Aorta (tissue), 5 donors: ENCODE measurements at regions not wholly inside any gene's neighbourhood (a gene's known extent, or its start where the extent isn't known, plus 50 kb on each side); places are given as distances from the start of the nearest gene placed in this dataset.

Experiments used
- ATAC-seq: fragments of 200-7000 bp; cut with Tn5 transposase; one replicate; pipeline ENCODE4 v1.9.1; 2022; ENCODE audit warnings: moderate library complexity; ENCODE audit not compliant: low FRiP score
- DNase-seq, 2 donors: peaks; one replicate each; pipeline ENCODE4 v3.0.0-alpha.2; 2020
- H3K27ac ChIP-seq, 2 donors: one replicate each; pipeline ENCODE4 v1.5.1; 2013; ENCODE audit warnings: low read length in 2 of 2, mild to moderate bottlenecking in 2 of 2, moderate library complexity in 2 of 2, control low read depth in 1 of 2, inconsistent platforms in 1 of 2, low read depth in 1 of 2
- H3K27me3 ChIP-seq, 2 donors: one replicate each; pipeline ENCODE4 v1.6.1; 2013; ENCODE audit warnings: control low read depth in 1 of 2, low read length in 1 of 2, mild to moderate bottlenecking in 1 of 2, moderate library complexity in 1 of 2; ENCODE audit not compliant: insufficient read depth in 2 of 2, control insufficient read depth in 1 of 2
- H3K36me3 ChIP-seq, 2 donors: one replicate each; pipeline ENCODE4 v1.6.1; 2013; ENCODE audit warnings: control low read depth in 1 of 2, low read length in 1 of 2, mild to moderate bottlenecking in 1 of 2; ENCODE audit not compliant: insufficient read depth in 2 of 2, control insufficient read depth in 1 of 2
- H3K4me1 ChIP-seq, 2 donors: one replicate each; pipeline ENCODE4 v1.6.1; 2013; ENCODE audit warnings: low read length in 2 of 2, control low read depth in 1 of 2, mild to moderate bottlenecking in 1 of 2, moderate library complexity in 1 of 2; ENCODE audit not compliant: insufficient read depth in 2 of 2, control insufficient read depth in 1 of 2
- H3K4me3 ChIP-seq, 2 donors: one replicate each; pipeline ENCODE4 v1.5.1; 2013; ENCODE audit warnings: low read length in 2 of 2, control low read depth in 1 of 2, mild to moderate bottlenecking in 1 of 2
- H3K9me3 ChIP-seq: one replicate; pipeline ENCODE4 v1.6.1; 2013; ENCODE audit warnings: mild to moderate bottlenecking, low read length; ENCODE audit not compliant: control insufficient read depth
- WGBS, 2 donors: extraction: QIAGEN DNeasy Blood & Tissue Kit; methylation state at CpG; one replicate each; pipeline ENCODE4 v1.1.7; 2013; 5-methylcytosine and 5-hydroxymethylcytosine counted together
- intact Hi-C, 2 donors: fragments of 100-400 bp; cut with DNase I; formaldehyde crosslinking; loops; one replicate each; pipeline versions ENCODE4 v1.14.2 to v1.15.0; 2022
- donor health status: healthy with polysubstance abuse.
- donor health status: Bipolar disorder and iron deficiency.
- donor health status: DM: no; HTN: no; CAD: no.
- donor health status: DM: no; HTN: no; CAD: no.
- donor health status: DM: yes; HTN: yes; CAD: no.

DNA sequence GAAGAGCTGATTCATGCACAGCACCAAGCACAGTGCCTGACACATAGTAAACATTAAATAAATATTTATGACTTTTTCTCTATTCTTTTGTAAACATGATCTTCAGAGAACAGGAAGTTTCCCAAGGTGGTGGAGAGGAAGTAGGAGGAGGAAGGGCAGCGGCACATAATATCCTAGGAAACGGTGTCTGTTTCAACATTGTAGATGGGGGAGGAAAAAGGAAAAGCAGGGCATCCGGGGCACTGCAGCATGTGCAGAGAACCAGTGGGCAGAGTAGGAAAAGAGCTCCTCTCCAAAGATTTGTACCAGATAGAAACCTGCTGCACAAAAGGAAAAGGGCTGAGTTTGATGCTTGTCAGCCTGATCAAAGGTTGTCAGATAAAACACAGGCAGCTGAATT, 421.7 kb upstream of the ZNF462 start:
- Histone ChIP-seq H3K27ac (no peak overlapping the region), H3K9me3 (peaks cover 2% of the 10 kb centered on the region), H3K4me1 (no peaks in the 10 kb centered on the region), H3K27me3 (no peaks in the 10 kb centered on the region), H3K4me3 (no peak overlapping the region), H3K36me3 (no peaks in the 10 kb centered on the region)
- ATAC-seq = no peak
- no peak for DNase-seq
- intact Hi-C loops = no loop called here
- WGBS, 2 donors = 74 to 83% methylated on average over 3 of the region's 3 CpGs

DNA sequence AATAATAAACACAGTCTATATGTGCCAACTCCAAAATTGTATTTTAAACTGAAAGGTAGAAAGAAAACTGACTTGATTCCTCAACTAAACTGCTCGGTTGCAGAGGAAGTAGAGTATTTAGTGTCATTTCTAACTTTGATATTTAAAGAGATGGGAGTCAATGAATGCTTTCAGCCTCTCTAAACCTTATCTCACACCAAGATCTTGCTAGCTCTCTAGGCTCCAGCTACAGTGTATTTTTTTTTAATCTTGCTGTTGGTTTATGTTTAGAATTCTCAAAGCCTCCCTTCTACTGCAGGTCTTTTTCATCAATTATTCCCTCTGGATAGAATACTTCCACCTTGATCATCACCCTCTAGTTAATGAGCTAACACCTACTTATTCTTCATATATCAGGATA, 419.4 kb upstream of the ZNF462 start:
- Histone ChIP-seq H3K27ac (no peak overlapping the region), H3K4me3 (no peak overlapping the region), H3K4me1 (no peaks in the 10 kb centered on the region), H3K36me3 (no peaks in the 10 kb centered on the region), H3K9me3 (no peaks in the 10 kb centered on the region), H3K27me3 (no peaks in the 10 kb centered on the region)
- WGBS, 2 donors = 54 to 76% methylated on average over 1 of the region's 1 CpG
- ATAC-seq = no peak
- DNase-seq = no peak
- intact Hi-C loops = no loop called here

DNA sequence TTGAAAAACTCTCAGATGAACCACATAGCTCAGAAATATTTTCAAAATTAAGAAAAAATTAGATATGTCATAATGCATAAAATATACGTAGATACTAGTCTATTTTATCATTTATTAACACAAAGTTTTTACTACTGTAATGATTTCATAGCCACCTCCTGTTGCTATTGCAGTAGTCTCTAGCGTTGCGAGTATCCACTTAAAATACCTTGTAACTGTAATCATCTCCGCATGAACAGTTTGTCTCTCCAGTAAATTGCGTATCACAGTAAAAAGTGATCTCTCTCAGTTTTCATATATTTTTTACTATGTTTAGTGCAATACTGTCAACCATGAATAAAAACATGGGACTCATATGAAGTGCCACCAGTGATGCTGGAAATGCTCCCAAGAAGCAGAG, 417.9 kb upstream of the ZNF462 start:
- WGBS, 2 donors = 93 to 94% methylated on average over 5 of the region's 5 CpGs
- H3K4me3 ChIP-seq = no peak overlapping the region
- no peak for DNase-seq
- H3K4me1 ChIP-seq = no peaks in the 10 kb centered on the region
- H3K27me3 ChIP-seq = no peaks in the 10 kb centered on the region
- H3K27ac ChIP-seq = no peak overlapping the region
- ATAC-seq = no peak
- no peaks in the 10 kb centered on the region for H3K9me3 ChIP-seq
- H3K36me3 ChIP-seq = no peaks in the 10 kb centered on the region
- intact Hi-C loops = no loop called here

DNA sequence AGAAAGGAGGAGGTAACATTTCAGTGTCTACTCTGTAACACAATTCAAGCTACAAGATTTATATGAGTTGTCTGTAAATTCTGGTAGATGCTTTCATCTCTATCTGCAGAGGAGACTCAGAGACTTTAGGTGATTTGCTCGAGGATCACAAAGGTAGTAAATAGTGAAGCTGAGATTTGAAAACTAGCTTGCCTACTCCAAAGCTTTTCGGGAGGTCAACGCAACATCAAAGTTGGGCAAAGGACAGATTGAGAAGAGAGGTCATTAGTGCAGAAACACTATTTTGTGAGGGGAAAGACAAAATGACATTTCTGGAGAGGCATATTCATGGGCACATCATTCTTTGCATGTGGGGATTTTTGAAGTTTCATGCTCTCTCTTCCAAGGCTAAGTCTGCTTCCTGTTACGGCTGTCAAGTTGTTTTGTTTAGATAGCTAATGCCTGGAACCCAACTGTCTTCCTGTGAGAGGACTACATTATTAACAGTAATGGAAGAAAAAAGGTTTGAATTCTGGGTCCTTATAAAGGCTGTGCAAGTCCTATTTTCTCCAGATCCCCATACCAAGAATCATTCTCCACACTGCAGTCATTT, 413.5 kb upstream of the ZNF462 start:
- Histone ChIP-seq H3K9me3 (no peaks in the 10 kb centered on the region), H3K36me3 (no peaks in the 10 kb centered on the region), H3K27me3 (no peaks in the 10 kb centered on the region), H3K27ac (no peak overlapping the region), H3K4me3 (no peak overlapping the region), H3K4me1 (no peaks in the 10 kb centered on the region)
- DNase-seq (no peak), ATAC-seq (no peak)
- WGBS, 2 donors = 58 to 59% methylated on average over 4 of the region's 4 CpGs
- intact Hi-C loops = no loop called here

DNA sequence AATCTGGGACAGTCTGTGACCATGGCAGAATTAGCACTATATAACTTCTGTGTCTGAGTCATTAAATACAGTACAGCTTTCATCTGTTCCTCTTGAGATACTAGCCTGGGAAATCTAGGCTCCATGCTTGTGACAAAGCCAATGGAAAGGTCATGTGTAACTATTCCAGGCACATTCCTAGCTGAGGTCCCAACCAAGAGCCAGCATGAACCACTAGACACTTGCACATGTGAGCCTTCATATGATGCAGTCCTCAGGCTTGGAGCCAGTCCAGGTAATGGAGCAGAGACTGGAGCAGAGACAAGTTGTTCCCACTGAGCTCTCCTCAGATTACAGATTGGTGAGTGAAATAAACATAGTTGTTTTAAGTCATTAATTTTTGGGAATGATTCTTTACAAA, 412.4 kb upstream of the ZNF462 start:
- Histone ChIP-seq H3K27me3 (no peaks in the 10 kb centered on the region), H3K36me3 (no peaks in the 10 kb centered on the region), H3K4me1 (no peaks in the 10 kb centered on the region), H3K9me3 (no peaks in the 10 kb centered on the region), H3K27ac (no peak overlapping the region), H3K4me3 (no peak overlapping the region)
- DNase-seq (no peak), ATAC-seq (no peak)
- intact Hi-C loops = no loop called here

DNA sequence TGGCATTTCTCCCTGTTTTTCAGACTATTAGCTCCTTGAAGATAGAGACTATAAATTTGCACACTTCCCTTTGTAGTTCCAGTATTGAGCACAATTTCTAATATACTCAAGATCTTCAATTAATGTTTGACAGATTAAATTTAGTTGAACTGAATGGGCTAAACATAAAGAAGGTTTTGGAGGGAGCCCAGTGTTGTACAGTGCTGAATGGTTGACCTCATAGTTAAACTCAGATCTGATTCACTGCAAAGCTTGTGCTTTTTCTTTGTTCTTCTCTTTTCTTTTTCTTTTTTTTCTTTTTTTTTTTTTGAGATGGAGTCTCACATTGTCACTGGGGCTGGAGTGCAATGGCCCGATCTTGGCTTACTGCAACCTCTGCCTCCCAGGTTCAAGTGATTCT, 411.7 kb upstream of the ZNF462 start:
- no peak overlapping the region for H3K27ac ChIP-seq
- no peak for DNase-seq
- ATAC-seq = no peak

DNA sequence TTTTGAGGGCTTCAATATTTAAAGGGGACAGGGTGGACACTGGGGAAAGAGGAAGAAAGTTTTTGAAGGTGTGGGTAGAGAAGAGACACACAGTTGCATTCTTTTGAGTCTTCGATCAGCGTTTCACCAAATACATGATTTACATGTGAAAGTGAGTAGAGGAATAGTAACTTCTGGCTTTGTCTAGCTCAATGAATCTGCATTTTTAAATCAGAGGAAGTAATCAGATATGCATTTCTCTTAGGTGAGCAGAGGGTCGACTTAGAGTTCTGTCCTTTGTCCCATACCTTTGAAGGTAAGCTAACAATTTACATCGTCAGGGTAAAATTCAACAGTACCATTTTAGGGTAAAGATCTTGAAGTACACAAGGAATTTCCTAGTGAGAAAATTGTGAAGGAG, 406.4 kb upstream of the ZNF462 start:
- ATAC-seq (no peak), DNase-seq (no peak)
- no peaks in the 10 kb centered on the region for H3K9me3 ChIP-seq
- intact Hi-C loops = no loop called here
- no peaks in the 10 kb centered on the region for H3K27me3 ChIP-seq
- H3K27ac ChIP-seq = no peak overlapping the region
- no peak overlapping the region for H3K4me3 ChIP-seq
- 61% methylated on average over 4 of the region's 4 CpGs for WGBS, 2 donors
- H3K4me1 ChIP-seq = no peaks in the 10 kb centered on the region
- H3K36me3 ChIP-seq = no peaks in the 10 kb centered on the region

More for the DNA sequence above, 411.7 kb upstream of the ZNF462 start:
- H3K4me3 ChIP-seq = no peak overlapping the region
- H3K36me3 ChIP-seq = no peaks in the 10 kb centered on the region
- no peaks in the 10 kb centered on the region for H3K4me1 ChIP-seq
- no peaks in the 10 kb centered on the region for H3K27me3 ChIP-seq
- H3K9me3 ChIP-seq = no peaks in the 10 kb centered on the region
- intact Hi-C loops = no loop called here
- WGBS, 2 donors = 91 to 92% methylated on average over 1 of the region's 1 CpG

DNA sequence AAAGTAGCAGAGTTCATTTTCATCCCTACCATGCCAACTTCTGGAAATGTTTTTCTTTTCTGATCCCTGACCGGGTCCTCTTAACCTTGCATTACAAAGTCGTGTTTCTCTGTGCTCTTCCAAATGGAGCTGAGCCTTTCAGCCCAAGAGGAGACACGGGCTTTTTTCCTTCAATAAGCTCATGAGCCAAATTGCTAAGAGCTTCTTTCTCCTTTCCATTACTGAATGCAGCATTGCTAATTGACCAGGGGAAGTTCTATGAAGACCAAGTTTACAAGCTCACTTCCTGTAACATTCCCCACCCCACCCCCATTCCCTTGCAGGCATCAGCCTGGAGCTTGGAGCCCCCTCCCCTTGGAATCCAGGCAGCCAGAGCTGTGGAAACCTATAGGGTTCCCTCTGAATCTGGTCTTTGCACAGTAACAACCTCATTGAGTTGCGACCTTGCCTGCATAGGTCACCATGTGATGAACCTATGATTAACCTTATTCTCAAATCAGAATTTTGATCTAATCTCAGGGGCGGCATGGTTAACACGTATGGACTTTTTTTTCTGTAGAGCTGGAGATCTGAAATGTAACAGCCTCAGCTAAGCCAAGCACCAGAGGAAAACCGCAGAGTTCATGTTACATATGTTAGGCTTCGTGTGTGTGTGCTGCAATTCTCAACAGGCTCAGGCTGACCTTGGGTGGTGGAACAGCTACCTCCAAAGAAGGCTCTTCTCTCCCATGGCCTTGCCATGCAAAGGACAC, 395.7 kb upstream of the ZNF462 start:
- no peak overlapping the region for H3K27ac ChIP-seq
- intact Hi-C loops = no loop called here

DNA sequence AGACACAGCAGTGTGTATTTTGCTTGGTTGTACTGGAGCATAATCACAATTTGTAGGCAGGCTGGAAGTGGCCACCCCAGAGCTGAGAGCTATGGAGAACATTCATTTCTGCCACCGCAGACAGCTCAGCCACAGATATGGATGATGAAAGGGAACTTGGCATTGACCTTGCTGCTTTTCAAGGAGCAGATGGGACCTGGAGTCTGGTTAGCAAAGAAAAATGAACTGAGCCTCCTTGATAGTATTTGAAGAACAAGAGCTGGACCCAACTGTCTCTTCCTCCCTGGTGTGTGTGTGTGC, 395.2 kb upstream of the ZNF462 start:
- no peaks in the 10 kb centered on the region for H3K36me3 ChIP-seq
- DNase-seq (no peak), ATAC-seq (no peak)
- H3K27me3 ChIP-seq = no peaks in the 10 kb centered on the region
- no peak overlapping the region for H3K4me3 ChIP-seq
- H3K27ac ChIP-seq = no peak overlapping the region
- WGBS, 2 donors = 33 to 40% methylated on average over 1 of the region's 1 CpG
- H3K9me3 ChIP-seq = peaks cover 2% of the 10 kb centered on the region
- no peaks in the 10 kb centered on the region for H3K4me1 ChIP-seq
- intact Hi-C loops = no loop called here

More for the DNA sequence above, 395.7 kb upstream of the ZNF462 start:
- H3K4me3 ChIP-seq = no peak overlapping the region
- H3K27me3 ChIP-seq = no peaks in the 10 kb centered on the region
- WGBS, 2 donors = 23 to 26% methylated on average over 8 of the region's 8 CpGs
- H3K9me3 ChIP-seq = peaks cover 2% of the 10 kb centered on the region
- DNase-seq (no peak), ATAC-seq (no peak)
- no peaks in the 10 kb centered on the region for H3K36me3 ChIP-seq
- H3K4me1 ChIP-seq = no peaks in the 10 kb centered on the region
